Ishikawa (cell line): ENCODE measurements at regions not wholly inside any gene's neighbourhood (a gene's known extent, or its start where the extent isn't known, plus 50 kb on each side); places are given as distances from the start of the nearest gene placed in this dataset.

Source experiments
- CEBPB ChIP-seq: IDR thresholded peaks from 2 replicates; pipeline ENCODE4 v1.6.1; 2012
- CREB1 ChIP-seq: IDR thresholded peaks from 2 replicates; pipeline ENCODE4 v1.6.1; 2012; ENCODE audit warnings: low read depth
- EGR1 ChIP-seq: IDR thresholded peaks from 2 replicates; pipeline ENCODE4 v1.6.1; 2012
- EP300 ChIP-seq: IDR thresholded peaks from 2 replicates; pipeline ENCODE4 v1.6.1; 2012; ENCODE audit warnings: borderline replicate concordance
- FOXM1 ChIP-seq: IDR thresholded peaks from 2 replicates; pipeline ENCODE4 v1.6.1; 2012; ENCODE audit warnings: low read depth, borderline replicate concordance
- NFIC ChIP-seq: IDR thresholded peaks from 2 replicates; pipeline ENCODE4 v1.6.1; 2012
- RAD21 ChIP-seq: IDR thresholded peaks from 2 replicates; pipeline ENCODE4 v1.6.1; 2012; ENCODE audit warnings: low read depth
- TAF1 ChIP-seq: IDR thresholded peaks from 2 replicates; pipeline ENCODE4 v1.6.1; 2012; ENCODE audit warnings: low read depth, mild to moderate bottlenecking
- TCF12 ChIP-seq: IDR thresholded peaks from 2 replicates; pipeline ENCODE4 v1.6.1; 2012; ENCODE audit warnings: low read depth
- TEAD4 ChIP-seq: IDR thresholded peaks from 2 replicates; pipeline ENCODE4 v1.6.1; 2012
- YY1 ChIP-seq: IDR thresholded peaks from 2 replicates; pipeline ENCODE4 v1.6.1; 2012; ENCODE audit warnings: low read depth
- ZBTB7A ChIP-seq: IDR thresholded peaks from 2 replicates; pipeline ENCODE4 v1.6.1; 2012; ENCODE audit warnings: low read depth
- TF ChIP-seq, protein P1 (sequence below): IDR thresholded peaks from 2 replicates; pipeline ENCODE4 v1.6.1; 2012; ENCODE audit warnings: low read depth, mild to moderate bottlenecking
- TF ChIP-seq, protein P2 (sequence below): IDR thresholded peaks from 2 replicates; pipeline ENCODE4 v1.6.1; 2012
- TF ChIP-seq, protein P3 (sequence below): IDR thresholded peaks from 2 replicates; pipeline ENCODE4 v1.6.1; 2012

DNA sequence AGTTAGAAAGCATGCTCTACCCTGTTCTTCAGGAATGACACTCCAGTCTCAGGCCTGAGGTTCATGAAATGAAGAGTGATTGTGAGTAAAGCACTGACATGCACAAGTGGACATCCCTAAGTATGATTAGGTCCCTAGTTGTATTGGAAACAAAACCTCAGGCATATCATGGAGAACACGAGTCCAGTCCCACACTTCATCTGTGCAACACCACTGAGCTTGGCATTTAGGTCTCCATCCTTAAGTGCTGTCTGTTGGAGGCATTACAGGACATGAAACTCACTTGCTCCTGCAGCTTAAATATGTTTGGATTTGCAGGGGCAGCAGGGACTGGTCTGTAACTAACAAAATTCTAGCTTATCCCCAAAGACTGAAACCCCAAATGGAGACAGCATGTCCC is 250.3 kb upstream of the KLHL29 start:
- no peak for TF ChIP-seq NFIC
- no peak for TF ChIP-seq TEAD4
- TF ChIP-seq, protein P1, sequence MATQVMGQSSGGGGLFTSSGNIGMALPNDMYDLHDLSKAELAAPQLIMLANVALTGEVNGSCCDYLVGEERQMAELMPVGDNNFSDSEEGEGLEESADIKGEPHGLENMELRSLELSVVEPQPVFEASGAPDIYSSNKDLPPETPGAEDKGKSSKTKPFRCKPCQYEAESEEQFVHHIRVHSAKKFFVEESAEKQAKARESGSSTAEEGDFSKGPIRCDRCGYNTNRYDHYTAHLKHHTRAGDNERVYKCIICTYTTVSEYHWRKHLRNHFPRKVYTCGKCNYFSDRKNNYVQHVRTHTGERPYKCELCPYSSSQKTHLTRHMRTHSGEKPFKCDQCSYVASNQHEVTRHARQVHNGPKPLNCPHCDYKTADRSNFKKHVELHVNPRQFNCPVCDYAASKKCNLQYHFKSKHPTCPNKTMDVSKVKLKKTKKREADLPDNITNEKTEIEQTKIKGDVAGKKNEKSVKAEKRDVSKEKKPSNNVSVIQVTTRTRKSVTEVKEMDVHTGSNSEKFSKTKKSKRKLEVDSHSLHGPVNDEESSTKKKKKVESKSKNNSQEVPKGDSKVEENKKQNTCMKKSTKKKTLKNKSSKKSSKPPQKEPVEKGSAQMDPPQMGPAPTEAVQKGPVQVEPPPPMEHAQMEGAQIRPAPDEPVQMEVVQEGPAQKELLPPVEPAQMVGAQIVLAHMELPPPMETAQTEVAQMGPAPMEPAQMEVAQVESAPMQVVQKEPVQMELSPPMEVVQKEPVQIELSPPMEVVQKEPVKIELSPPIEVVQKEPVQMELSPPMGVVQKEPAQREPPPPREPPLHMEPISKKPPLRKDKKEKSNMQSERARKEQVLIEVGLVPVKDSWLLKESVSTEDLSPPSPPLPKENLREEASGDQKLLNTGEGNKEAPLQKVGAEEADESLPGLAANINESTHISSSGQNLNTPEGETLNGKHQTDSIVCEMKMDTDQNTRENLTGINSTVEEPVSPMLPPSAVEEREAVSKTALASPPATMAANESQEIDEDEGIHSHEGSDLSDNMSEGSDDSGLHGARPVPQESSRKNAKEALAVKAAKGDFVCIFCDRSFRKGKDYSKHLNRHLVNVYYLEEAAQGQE = no peak
- TF ChIP-seq CREB1 = no peak
- TF ChIP-seq ZBTB7A = no peak
- TF ChIP-seq, protein P2, sequence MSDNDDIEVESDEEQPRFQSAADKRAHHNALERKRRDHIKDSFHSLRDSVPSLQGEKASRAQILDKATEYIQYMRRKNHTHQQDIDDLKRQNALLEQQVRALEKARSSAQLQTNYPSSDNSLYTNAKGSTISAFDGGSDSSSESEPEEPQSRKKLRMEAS = no peak
- no peak for TF ChIP-seq EGR1
- TF ChIP-seq RAD21 = no peak
- no peak for TF ChIP-seq FOXM1
- no peak for TF ChIP-seq EP300
- TF ChIP-seq TCF12 = no peak

DNA sequence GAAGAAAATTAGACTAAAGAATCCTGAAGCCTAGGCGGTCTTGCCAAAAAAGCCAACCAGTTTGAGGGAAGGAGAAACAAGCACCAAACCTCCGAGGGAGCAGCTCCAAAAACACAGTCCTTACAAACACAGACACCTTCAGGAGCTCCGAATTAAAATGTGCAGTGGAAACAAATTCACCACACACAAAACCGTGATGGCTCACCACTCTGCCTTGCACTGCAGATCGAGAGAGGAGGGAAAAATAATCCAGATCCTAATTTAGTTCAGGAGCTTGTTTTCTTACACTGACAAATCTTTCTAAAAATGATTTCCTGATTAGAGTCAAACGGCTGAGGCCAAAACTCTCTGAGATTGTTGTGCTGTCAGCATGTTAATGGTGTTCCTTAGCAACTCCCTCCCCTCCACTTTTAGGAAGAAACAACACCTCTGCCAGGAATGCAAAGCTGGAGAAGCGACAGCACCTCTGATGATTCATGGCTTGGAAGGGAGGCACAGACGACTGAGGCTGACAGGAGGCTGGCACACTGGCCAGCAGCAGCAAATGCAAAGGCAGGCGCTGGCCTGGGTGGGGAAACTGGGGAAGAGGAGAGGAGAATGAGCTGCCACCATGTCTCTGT is 249.4 kb upstream of the KLHL29 start:
- TF ChIP-seq, protein P1 = no peak
- TF ChIP-seq EP300 = no peak
- TF ChIP-seq NFIC = no peak

DNA sequence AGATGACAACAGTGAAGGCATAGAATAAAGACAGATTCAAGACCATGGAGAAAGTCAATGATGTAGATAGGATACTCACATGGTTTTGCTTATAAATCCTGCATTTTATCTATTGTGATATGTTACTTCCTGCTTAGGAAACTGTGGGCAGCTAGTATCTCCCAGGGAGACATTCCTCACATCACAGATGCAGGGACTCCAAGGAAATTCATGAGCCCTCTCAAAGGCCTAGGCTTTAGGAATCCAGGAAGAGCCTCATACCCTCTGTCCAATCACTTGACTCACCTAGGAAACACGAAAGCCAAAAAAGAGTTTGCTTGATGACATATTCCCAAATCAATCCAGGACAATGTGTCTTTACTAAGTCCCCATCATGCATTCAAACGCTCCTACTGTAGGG is 247.8 kb upstream of the KLHL29 start:
- no peak for TF ChIP-seq CREB1
- TF ChIP-seq TEAD4 = no peak

DNA sequence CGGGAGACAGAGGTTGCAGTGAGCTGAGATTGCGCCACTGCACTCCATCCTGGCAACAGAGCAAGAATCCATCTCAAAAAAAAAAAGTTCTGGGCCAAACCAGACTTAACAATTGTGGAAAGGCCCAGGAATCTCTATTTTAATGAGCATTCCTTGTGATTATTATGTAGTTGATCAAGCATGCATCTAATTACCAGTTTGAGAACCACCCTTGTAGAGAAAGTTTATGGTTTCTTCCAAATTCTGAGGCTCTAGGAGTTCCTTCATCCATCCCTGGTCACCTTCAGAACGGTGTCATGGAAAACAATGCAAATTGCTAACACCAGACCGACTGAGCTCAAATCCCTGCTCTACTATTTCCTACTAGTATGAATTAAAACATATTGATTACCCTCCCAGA is 246.3 kb upstream of the KLHL29 start:
- TF ChIP-seq TAF1 (no peak), CEBPB (no peak), TCF12 (no peak), NFIC (no peak)
- TF ChIP-seq, protein P3, sequence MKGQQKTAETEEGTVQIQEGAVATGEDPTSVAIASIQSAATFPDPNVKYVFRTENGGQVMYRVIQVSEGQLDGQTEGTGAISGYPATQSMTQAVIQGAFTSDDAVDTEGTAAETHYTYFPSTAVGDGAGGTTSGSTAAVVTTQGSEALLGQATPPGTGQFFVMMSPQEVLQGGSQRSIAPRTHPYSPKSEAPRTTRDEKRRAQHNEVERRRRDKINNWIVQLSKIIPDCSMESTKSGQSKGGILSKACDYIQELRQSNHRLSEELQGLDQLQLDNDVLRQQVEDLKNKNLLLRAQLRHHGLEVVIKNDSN = no peak
- TF ChIP-seq, protein P2 = no peak
- TF ChIP-seq, protein P1 = no peak

DNA sequence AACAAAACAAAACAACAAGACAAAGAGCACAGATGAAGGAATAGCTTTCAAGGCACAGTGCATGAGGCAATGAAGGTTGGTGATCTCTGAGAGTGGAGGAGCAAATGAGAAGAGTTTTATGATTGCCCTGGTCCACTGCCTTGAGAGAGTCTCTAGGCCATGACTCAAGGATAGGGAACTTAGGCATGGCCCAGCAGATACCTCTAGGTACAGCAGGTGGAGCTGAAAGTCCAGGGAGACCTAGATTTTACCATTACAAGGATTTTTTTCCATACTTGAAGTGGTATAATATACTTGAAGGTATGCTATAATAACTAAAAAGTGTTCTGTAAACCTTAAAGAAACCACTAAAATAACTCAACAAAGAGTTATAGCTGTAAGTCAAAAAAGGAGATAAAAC is 239.5 kb upstream of the KLHL29 start:
- TF ChIP-seq TAF1 (no peak), EP300 (no peak), RAD21 (no peak), FOXM1 (no peak), ZBTB7A (no peak), CEBPB (no peak), YY1 (no peak), TEAD4 (no peak), EGR1 (no peak)
- TF ChIP-seq, protein P2 = no peak
- TF ChIP-seq, protein P1 = no peak
